Prostate gland (tissue), 2 donors: ENCODE measurements at regions not wholly inside any gene's neighbourhood (a gene's known extent, or its start where the extent isn't known, plus 50 kb on each side); places are given as distances from the start of the nearest gene placed in this dataset.

Experiments
- POLR2A ChIP-seq: fragments of 450-650 bp; IDR thresholded peaks from one replicate; pipeline ENCODE4 v1.6.1; 2016; ENCODE audit warnings: antibody characterized with exemption, mild to moderate bottlenecking
- POLR2AphosphoS5 ChIP-seq: sonication (generic); formaldehyde crosslinking; IDR thresholded peaks from one replicate; pipeline ENCODE4 v1.6.1; 2017; ENCODE audit warnings: antibody characterized with exemption
- TF ChIP-seq, protein P1 (sequence below), 4 experiments: fragments of 200-600 bp in 2 of 4; fragments of 450-650 bp in 2 of 4; sonication (generic) in 2 of 4; IDR thresholded peaks; 1 replicate in 3 of 4; 2 replicates in 1 of 4; pipeline ENCODE4 v1.5.1; 2016 to 2019; ENCODE audit warnings: antibody characterized with exemption in 4 of 4, mild to moderate bottlenecking in 2 of 4, moderate library complexity in 2 of 4

GRCh38 chr3:127395663-127396355 is 108.0 kb upstream of the PRR20G start:
- TF ChIP-seq, protein P1, sequence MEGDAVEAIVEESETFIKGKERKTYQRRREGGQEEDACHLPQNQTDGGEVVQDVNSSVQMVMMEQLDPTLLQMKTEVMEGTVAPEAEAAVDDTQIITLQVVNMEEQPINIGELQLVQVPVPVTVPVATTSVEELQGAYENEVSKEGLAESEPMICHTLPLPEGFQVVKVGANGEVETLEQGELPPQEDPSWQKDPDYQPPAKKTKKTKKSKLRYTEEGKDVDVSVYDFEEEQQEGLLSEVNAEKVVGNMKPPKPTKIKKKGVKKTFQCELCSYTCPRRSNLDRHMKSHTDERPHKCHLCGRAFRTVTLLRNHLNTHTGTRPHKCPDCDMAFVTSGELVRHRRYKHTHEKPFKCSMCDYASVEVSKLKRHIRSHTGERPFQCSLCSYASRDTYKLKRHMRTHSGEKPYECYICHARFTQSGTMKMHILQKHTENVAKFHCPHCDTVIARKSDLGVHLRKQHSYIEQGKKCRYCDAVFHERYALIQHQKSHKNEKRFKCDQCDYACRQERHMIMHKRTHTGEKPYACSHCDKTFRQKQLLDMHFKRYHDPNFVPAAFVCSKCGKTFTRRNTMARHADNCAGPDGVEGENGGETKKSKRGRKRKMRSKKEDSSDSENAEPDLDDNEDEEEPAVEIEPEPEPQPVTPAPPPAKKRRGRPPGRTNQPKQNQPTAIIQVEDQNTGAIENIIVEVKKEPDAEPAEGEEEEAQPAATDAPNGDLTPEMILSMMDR (IDR thresholded peaks at IDR 0.05), result no peak
- no peak for TF ChIP-seq POLR2A
- no peak for TF ChIP-seq POLR2AphosphoS5
